ENCODE measurements at regions not wholly inside any gene's neighbourhood (a gene's known extent, or its start where the extent isn't known, plus 50 kb on each side); places are given as distances from the start of the nearest gene placed in this dataset.

DNA sequence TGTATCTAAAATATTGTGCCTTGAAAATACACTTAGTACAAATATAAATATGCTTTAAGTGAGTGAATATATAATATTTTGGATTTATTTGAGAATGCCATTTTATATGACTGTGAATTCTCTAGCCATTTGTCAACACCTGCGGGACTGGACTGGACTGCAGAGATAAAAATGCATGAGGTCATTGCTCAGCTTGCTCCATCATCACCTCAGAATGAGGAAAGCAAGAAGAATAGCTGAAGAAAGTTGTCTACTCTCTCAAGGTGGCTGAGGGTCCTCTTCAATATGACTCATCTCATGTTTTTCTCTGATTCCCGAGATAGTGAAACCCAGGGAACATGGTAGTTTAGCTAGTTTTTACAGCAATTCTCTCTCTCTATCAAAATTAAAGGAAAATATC, 732.5 kb upstream of the AGA start:
- TF ChIP-seq, protein P1, sequence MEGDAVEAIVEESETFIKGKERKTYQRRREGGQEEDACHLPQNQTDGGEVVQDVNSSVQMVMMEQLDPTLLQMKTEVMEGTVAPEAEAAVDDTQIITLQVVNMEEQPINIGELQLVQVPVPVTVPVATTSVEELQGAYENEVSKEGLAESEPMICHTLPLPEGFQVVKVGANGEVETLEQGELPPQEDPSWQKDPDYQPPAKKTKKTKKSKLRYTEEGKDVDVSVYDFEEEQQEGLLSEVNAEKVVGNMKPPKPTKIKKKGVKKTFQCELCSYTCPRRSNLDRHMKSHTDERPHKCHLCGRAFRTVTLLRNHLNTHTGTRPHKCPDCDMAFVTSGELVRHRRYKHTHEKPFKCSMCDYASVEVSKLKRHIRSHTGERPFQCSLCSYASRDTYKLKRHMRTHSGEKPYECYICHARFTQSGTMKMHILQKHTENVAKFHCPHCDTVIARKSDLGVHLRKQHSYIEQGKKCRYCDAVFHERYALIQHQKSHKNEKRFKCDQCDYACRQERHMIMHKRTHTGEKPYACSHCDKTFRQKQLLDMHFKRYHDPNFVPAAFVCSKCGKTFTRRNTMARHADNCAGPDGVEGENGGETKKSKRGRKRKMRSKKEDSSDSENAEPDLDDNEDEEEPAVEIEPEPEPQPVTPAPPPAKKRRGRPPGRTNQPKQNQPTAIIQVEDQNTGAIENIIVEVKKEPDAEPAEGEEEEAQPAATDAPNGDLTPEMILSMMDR (IDR thresholded peaks at IDR 0.05): no peak
- no peak for TF ChIP-seq POLR2A (IDR thresholded peaks at IDR 0.05)
